GM23338 (cell line): ENCODE measurements at regions not wholly inside any gene's neighbourhood (a gene's known extent, or its start where the extent isn't known, plus 50 kb on each side); places are given as distances from the start of the nearest gene placed in this dataset.

Experiments
- ATAC-seq: fragments of 200-7000 bp; cut with Tn5 transposase; 3 replicates; pipeline ENCODE4 v1.9.1; 2020
- DNase-seq: peaks from one replicate; pipeline ENCODE4 v3.0.0-alpha.2; 2015; ENCODE audit warnings: low spot score
- H2AFZ ChIP-seq: fragments of 200-600 bp; sonication (generic); 2 replicates; pipeline ENCODE4 v1.8.0; 2016; ENCODE audit warnings: antibody characterized with exemption, mild to moderate bottlenecking, moderate library complexity
- H3F3A ChIP-seq: fragments of 200-600 bp; sonication (generic); replicated peaks from 2 replicates; pipeline ENCODE4 v1.8.0; 2017; ENCODE audit warnings: antibody characterized with exemption, mixed run types, low read depth
- H3K27ac ChIP-seq: fragments of 200-600 bp; sonication (generic); 2 replicates; pipeline ENCODE4 v1.6.1; 2016; ENCODE audit warnings: low read depth
- H3K27me3 ChIP-seq: fragments of 200-600 bp; sonication (generic); 2 replicates; pipeline ENCODE4 v1.8.0; 2016; ENCODE audit warnings: mild to moderate bottlenecking, mixed run types, moderate library complexity; ENCODE audit not compliant: insufficient read depth
- H3K36me3 ChIP-seq: fragments of 200-600 bp; sonication (generic); 2 replicates; pipeline ENCODE4 v1.8.0; 2016; ENCODE audit warnings: mild to moderate bottlenecking; ENCODE audit not compliant: insufficient read depth
- H3K4me1 ChIP-seq: fragments of 200-600 bp; sonication (generic); 2 replicates; pipeline ENCODE4 v1.8.0; 2016; ENCODE audit warnings: mild to moderate bottlenecking, moderate library complexity; ENCODE audit not compliant: insufficient read depth
- H3K4me2 ChIP-seq: fragments of 200-600 bp; sonication (generic); 2 replicates; pipeline ENCODE4 v1.7.1; 2017; ENCODE audit warnings: mixed run types
- H3K4me3 ChIP-seq: fragments of 200-600 bp; sonication (generic); 2 replicates; pipeline ENCODE4 v1.6.1; 2016; ENCODE audit warnings: mixed run types
- H3K79me2 ChIP-seq: fragments of 200-600 bp; sonication (generic); replicated peaks from 2 replicates; pipeline ENCODE4 v1.8.0; 2017; ENCODE audit warnings: mild to moderate bottlenecking; ENCODE audit not compliant: insufficient read depth
- H3K9me2 ChIP-seq: fragments of 200-600 bp; sonication (generic); 2 replicates; pipeline ENCODE4 v1.8.0; 2017; ENCODE audit not compliant: insufficient read depth
- H4K20me1 ChIP-seq: fragments of 200-600 bp; sonication (generic); replicated peaks from 2 replicates; pipeline ENCODE4 v1.8.0; 2017; ENCODE audit warnings: mild to moderate bottlenecking; ENCODE audit not compliant: insufficient read depth
- H3K27ac Mint-ChIP-seq: 2 replicates; pipeline ENCODE4 v1.8.0; 2020; ENCODE audit warnings: inconsistent platforms, mild to moderate bottlenecking, moderate library complexity, mixed read lengths
- H3K27me3 Mint-ChIP-seq: 3 replicates; pipeline ENCODE4 v1.8.0; 2022; ENCODE audit warnings: low read depth, mild to moderate bottlenecking, moderate library complexity, mixed read lengths, inconsistent platforms; ENCODE audit not compliant: insufficient read depth, poor library complexity
- H3K36me3 Mint-ChIP-seq: 3 replicates; pipeline ENCODE4 v1.8.0; 2021; ENCODE audit warnings: low read depth, mild to moderate bottlenecking, inconsistent platforms, moderate library complexity, mixed read lengths
- H3K4me1 Mint-ChIP-seq: 3 replicates; pipeline ENCODE4 v1.8.0; 2020; ENCODE audit warnings: mild to moderate bottlenecking, inconsistent platforms, mixed read lengths
- H3K4me3 Mint-ChIP-seq: 3 replicates; pipeline ENCODE4 v1.8.0; 2021; ENCODE audit warnings: moderate library complexity, mild to moderate bottlenecking, inconsistent platforms, mixed read lengths
- H3K9me3 Mint-ChIP-seq: 3 replicates; pipeline ENCODE4 v1.8.0; 2020; ENCODE audit warnings: moderate library complexity, mild to moderate bottlenecking, inconsistent platforms, mixed read lengths
- CREB1 ChIP-seq: fragments of 250-450 bp; sonication (Bioruptor Pico); IDR thresholded peaks from 2 replicates; pipeline ENCODE4 v1.5.0; 2020; ENCODE audit warnings: low read depth, mild to moderate bottlenecking, moderate library complexity
- EZH2 ChIP-seq: fragments of 200-600 bp; sonication (generic); IDR thresholded peaks from one replicate; pipeline ENCODE4 v1.8.0; 2017; ENCODE audit warnings: antibody characterized with exemption, mild to moderate bottlenecking, low read depth; ENCODE audit not compliant: unreplicated experiment
- EZH2phosphoT487 ChIP-seq: fragments of 200-600 bp; sonication (generic); IDR thresholded peaks from one replicate; pipeline ENCODE4 v1.8.1; 2018; ENCODE audit warnings: antibody characterized with exemption; ENCODE audit not compliant: unreplicated experiment
- JUNB ChIP-seq: IDR thresholded peaks from one replicate; pipeline ENCODE4 v1.6.1; 2016; ENCODE audit warnings: antibody characterized with exemption; ENCODE audit not compliant: unreplicated experiment
- NANOG ChIP-seq: IDR thresholded peaks from 2 replicates; pipeline ENCODE4 v1.6.1; 2016; ENCODE audit warnings: antibody characterized with exemption, borderline replicate concordance
- POLR2AphosphoS5 ChIP-seq: IDR thresholded peaks from 2 replicates; pipeline ENCODE4 v1.6.1; 2016; ENCODE audit warnings: antibody characterized with exemption, low read depth
- STAT1 ChIP-seq: IDR thresholded peaks from one replicate; pipeline ENCODE4 v1.6.1; 2016; ENCODE audit warnings: antibody characterized with exemption; ENCODE audit not compliant: unreplicated experiment
- ZNF114 ChIP-seq: fragments of 250-450 bp; sonication (Bioruptor Pico); IDR thresholded peaks from 2 replicates; pipeline ENCODE4 v1.5.0; 2020; ENCODE audit warnings: mild to moderate bottlenecking, moderate library complexity
- ZNF331 ChIP-seq: fragments of 250-450 bp; sonication (Bioruptor Pico); IDR thresholded peaks from 2 replicates; pipeline ENCODE4 v1.5.0; 2020; ENCODE audit warnings: low read depth, mild to moderate bottlenecking, moderate library complexity
- TF ChIP-seq, protein P1 (sequence below), 2 experiments: fragments of 200-600 bp in 1 of 2; sonication (generic) in 1 of 2; conservative IDR thresholded peaks; 2 replicates each; pipeline versions ENCODE4 v1.5.1 to v1.6.1; 2016 to 2017; ENCODE audit warnings: antibody characterized with exemption in 2 of 2, low read depth in 2 of 2, mild to moderate bottlenecking in 2 of 2, moderate library complexity in 1 of 2
- TF ChIP-seq, protein P2 (sequence below): IDR thresholded peaks from 2 replicates; pipeline ENCODE4 v1.6.1; 2016; ENCODE audit warnings: antibody characterized with exemption
- TF ChIP-seq, protein P3 (sequence below): fragments of 250-450 bp; sonication (Bioruptor Pico); IDR thresholded peaks from 2 replicates; pipeline ENCODE4 v1.5.0; 2020; ENCODE audit warnings: mild to moderate bottlenecking, moderate library complexity
- TF ChIP-seq, protein P4 (sequence below): IDR thresholded peaks from one replicate; pipeline ENCODE4 v1.6.1; 2018; ENCODE audit warnings: antibody characterized with exemption; ENCODE audit not compliant: unreplicated experiment

DNA sequence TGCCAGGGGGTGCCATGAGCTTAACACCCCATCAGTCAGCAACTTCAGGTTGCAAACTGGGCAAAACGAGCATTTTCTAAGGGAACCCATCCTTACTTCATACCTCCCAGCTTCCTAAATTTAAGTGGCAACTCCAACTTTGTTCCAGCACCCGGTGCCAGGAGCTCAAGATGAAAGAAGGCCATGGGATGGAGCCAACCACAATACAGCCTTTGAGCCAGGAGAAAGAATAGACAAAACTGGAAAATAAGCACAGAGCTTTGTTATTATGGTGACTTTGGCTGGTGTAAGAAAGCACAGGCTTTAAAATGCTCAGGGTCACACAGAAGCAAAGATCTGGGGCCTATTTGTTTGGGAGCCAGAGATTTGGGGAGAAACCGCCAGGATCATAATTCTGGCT, 388.7 kb upstream of the MGMT start:
- Histone ChIP-seq H3K9me2 (0 out of 2 replicates have a peak, but pooled peaks cover 3% of the 10 kb centered on the region), H3K4me3 (no peak overlapping the region), H3K4me1 (no peaks in the 10 kb centered on the region), H3F3A (no peaks in the 10 kb centered on the region), H3K4me2 (no peak overlapping the region), H4K20me1 (no peaks in the 10 kb centered on the region), H3K79me2 (no peaks in the 10 kb centered on the region), H2AFZ (no peak overlapping the region), H3K36me3 (no peaks in the 10 kb centered on the region), H3K27me3 (no peaks in the 10 kb centered on the region), H3K27ac (no peak overlapping the region)
- Mint-ChIP-seq H3K9me3 (peaks cover 11% of the 10 kb centered on the region), H3K4me3 (no peak overlapping the region), H3K27me3 (no peaks in the 10 kb centered on the region), H3K36me3 (peaks cover 6% of the 10 kb centered on the region; the same call in 1 of the 3 replicates), H3K27ac (no peak overlapping the region), H3K4me1 (no peaks in the 10 kb centered on the region)
- ATAC-seq (no peak), DNase-seq (no peak)
- no peak for TF ChIP-seq NANOG
- no peak for TF ChIP-seq ZNF114 (CRISPR knock-in tag)
- TF ChIP-seq, protein P1, sequence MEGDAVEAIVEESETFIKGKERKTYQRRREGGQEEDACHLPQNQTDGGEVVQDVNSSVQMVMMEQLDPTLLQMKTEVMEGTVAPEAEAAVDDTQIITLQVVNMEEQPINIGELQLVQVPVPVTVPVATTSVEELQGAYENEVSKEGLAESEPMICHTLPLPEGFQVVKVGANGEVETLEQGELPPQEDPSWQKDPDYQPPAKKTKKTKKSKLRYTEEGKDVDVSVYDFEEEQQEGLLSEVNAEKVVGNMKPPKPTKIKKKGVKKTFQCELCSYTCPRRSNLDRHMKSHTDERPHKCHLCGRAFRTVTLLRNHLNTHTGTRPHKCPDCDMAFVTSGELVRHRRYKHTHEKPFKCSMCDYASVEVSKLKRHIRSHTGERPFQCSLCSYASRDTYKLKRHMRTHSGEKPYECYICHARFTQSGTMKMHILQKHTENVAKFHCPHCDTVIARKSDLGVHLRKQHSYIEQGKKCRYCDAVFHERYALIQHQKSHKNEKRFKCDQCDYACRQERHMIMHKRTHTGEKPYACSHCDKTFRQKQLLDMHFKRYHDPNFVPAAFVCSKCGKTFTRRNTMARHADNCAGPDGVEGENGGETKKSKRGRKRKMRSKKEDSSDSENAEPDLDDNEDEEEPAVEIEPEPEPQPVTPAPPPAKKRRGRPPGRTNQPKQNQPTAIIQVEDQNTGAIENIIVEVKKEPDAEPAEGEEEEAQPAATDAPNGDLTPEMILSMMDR (conservative IDR thresholded peaks at IDR 0.05; ENCODE audit: low read depth in 2 of 2), result no peak
- TF ChIP-seq, protein P2, sequence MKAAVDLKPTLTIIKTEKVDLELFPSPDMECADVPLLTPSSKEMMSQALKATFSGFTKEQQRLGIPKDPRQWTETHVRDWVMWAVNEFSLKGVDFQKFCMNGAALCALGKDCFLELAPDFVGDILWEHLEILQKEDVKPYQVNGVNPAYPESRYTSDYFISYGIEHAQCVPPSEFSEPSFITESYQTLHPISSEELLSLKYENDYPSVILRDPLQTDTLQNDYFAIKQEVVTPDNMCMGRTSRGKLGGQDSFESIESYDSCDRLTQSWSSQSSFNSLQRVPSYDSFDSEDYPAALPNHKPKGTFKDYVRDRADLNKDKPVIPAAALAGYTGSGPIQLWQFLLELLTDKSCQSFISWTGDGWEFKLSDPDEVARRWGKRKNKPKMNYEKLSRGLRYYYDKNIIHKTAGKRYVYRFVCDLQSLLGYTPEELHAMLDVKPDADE, result no peak
- TF ChIP-seq, protein P3, sequence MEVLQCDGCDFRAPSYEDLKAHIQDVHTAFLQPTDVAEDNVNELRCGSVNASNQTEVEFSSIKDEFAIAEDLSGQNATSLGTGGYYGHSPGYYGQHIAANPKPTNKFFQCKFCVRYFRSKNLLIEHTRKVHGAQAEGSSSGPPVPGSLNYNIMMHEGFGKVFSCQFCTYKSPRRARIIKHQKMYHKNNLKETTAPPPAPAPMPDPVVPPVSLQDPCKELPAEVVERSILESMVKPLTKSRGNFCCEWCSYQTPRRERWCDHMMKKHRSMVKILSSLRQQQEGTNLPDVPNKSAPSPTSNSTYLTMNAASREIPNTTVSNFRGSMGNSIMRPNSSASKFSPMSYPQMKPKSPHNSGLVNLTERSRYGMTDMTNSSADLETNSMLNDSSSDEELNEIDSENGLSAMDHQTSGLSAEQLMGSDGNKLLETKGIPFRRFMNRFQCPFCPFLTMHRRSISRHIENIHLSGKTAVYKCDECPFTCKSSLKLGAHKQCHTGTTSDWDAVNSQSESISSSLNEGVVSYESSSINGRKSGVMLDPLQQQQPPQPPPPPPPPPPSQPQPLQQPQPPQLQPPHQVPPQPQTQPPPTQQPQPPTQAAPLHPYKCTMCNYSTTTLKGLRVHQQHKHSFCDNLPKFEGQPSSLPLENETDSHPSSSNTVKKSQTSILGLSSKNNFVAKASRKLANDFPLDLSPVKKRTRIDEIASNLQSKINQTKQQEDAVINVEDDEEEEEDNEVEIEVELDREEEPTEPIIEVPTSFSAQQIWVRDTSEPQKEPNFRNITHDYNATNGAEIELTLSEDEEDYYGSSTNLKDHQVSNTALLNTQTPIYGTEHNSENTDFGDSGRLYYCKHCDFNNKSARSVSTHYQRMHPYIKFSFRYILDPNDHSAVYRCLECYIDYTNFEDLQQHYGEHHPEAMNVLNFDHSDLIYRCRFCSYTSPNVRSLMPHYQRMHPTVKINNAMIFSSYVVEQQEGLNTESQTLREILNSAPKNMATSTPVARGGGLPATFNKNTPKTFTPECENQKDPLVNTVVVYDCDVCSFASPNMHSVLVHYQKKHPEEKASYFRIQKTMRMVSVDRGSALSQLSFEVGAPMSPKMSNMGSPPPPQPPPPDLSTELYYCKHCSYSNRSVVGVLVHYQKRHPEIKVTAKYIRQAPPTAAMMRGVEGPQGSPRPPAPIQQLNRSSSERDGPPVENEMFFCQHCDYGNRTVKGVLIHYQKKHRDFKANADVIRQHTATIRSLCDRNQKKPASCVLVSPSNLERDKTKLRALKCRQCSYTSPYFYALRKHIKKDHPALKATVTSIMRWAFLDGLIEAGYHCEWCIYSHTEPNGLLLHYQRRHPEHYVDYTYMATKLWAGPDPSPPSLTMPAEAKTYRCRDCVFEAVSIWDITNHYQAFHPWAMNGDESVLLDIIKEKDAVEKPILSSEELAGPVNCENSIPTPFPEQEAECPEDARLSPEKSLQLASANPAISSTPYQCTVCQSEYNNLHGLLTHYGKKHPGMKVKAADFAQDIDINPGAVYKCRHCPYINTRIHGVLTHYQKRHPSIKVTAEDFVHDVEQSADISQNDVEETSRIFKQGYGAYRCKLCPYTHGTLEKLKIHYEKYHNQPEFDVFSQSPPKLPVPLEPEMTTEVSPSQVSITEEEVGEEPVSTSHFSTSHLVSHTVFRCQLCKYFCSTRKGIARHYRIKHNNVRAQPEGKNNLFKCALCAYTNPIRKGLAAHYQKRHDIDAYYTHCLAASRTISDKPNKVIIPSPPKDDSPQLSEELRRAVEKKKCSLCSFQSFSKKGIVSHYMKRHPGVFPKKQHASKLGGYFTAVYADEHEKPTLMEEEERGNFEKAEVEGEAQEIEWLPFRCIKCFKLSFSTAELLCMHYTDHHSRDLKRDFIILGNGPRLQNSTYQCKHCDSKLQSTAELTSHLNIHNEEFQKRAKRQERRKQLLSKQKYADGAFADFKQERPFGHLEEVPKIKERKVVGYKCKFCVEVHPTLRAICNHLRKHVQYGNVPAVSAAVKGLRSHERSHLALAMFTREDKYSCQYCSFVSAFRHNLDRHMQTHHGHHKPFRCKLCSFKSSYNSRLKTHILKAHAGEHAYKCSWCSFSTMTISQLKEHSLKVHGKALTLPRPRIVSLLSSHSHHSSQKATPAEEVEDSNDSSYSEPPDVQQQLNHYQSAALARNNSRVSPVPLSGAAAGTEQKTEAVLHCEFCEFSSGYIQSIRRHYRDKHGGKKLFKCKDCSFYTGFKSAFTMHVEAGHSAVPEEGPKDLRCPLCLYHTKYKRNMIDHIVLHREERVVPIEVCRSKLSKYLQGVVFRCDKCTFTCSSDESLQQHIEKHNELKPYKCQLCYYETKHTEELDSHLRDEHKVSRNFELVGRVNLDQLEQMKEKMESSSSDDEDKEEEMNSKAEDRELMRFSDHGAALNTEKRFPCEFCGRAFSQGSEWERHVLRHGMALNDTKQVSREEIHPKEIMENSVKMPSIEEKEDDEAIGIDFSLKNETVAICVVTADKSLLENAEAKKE, result no peak
- TF ChIP-seq, protein P4, sequence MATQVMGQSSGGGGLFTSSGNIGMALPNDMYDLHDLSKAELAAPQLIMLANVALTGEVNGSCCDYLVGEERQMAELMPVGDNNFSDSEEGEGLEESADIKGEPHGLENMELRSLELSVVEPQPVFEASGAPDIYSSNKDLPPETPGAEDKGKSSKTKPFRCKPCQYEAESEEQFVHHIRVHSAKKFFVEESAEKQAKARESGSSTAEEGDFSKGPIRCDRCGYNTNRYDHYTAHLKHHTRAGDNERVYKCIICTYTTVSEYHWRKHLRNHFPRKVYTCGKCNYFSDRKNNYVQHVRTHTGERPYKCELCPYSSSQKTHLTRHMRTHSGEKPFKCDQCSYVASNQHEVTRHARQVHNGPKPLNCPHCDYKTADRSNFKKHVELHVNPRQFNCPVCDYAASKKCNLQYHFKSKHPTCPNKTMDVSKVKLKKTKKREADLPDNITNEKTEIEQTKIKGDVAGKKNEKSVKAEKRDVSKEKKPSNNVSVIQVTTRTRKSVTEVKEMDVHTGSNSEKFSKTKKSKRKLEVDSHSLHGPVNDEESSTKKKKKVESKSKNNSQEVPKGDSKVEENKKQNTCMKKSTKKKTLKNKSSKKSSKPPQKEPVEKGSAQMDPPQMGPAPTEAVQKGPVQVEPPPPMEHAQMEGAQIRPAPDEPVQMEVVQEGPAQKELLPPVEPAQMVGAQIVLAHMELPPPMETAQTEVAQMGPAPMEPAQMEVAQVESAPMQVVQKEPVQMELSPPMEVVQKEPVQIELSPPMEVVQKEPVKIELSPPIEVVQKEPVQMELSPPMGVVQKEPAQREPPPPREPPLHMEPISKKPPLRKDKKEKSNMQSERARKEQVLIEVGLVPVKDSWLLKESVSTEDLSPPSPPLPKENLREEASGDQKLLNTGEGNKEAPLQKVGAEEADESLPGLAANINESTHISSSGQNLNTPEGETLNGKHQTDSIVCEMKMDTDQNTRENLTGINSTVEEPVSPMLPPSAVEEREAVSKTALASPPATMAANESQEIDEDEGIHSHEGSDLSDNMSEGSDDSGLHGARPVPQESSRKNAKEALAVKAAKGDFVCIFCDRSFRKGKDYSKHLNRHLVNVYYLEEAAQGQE, result no peak
- no peak for TF ChIP-seq STAT1
- TF ChIP-seq EZH2phosphoT487, result no peak
- TF ChIP-seq JUNB, result no peak
- TF ChIP-seq ZNF331 (CRISPR knock-in tag), result no peak
- TF ChIP-seq EZH2, result no peak
- TF ChIP-seq CREB1 (CRISPR knock-in tag), result no peak
- TF ChIP-seq POLR2AphosphoS5, result no peak
